ENCODE measurements at regions not wholly inside any gene's neighbourhood (a gene's known extent, or its start where the extent isn't known, plus 50 kb on each side); places are given as distances from the start of the nearest gene placed in this dataset.

GRCh38 chr7:85456254-85456653, 269.4 kb upstream of the SEMA3D start:
- intact Hi-C loops (cut with DNase I; ENCODE audit: low total_unique reads) = no loop called here
- Histone ChIP-seq H3K4me1 (no peaks in the 10 kb centered on the region), H3K9me3 (no peaks in the 10 kb centered on the region), H3K4me3 (no peak overlapping the region), H3K27me3 (no peaks in the 10 kb centered on the region), H3K36me3 (no peaks in the 10 kb centered on the region), H3K27ac (no peak overlapping the region)
- TF ChIP-seq POLR2A (IDR thresholded peaks at IDR 0.05) (no peak), CTCF (IDR thresholded peaks at IDR 0.05) (no peak), EP300 (IDR thresholded peaks at IDR 0.05) (no peak), POLR2AphosphoS5 (IDR thresholded peaks at IDR 0.05) (no peak)
- 65 to 84% (median 77%) methylated on average over 1 of the region's 1 CpG for WGBS, 5 donors
- no peak for DNase-seq

- H3K9me3 ChIP-seq = no peaks in the 10 kb centered on the region
- peak in 1 of 2 donors; percentile 33 for DNase-seq
- no peaks in the 10 kb centered on the region for H3K4me1 ChIP-seq
- no peak for TF ChIP-seq EP300 (IDR thresholded peaks at IDR 0.05)
- TF ChIP-seq CTCF (IDR thresholded peaks at IDR 0.05) = no peak
- TF ChIP-seq POLR2A (IDR thresholded peaks at IDR 0.05) = no peak
- no peak for TF ChIP-seq POLR2AphosphoS5 (IDR thresholded peaks at IDR 0.05)
- no peak overlapping the region for H3K27ac ChIP-seq
- no peaks in the 10 kb centered on the region for H3K36me3 ChIP-seq
- intact Hi-C loops (cut with DNase I; ENCODE audit: low total_unique reads) = no loop called here
- no peak overlapping the region for H3K4me3 ChIP-seq
- H3K27me3 ChIP-seq = no peaks in the 10 kb centered on the region
Measured at GRCh38 chr7:85454904-85455303, 268.0 kb upstream of the SEMA3D start.

GRCh38 chr7:85452674-85453073, 265.8 kb upstream of the SEMA3D start:
- peak in 1 of 2 donors; percentile 59 for DNase-seq
- intact Hi-C loops (cut with DNase I; ENCODE audit: low total_unique reads) = no loop called here
- H3K36me3 ChIP-seq = no peaks in the 10 kb centered on the region
- H3K4me3 ChIP-seq = no peak overlapping the region
- no peak overlapping the region for H3K27ac ChIP-seq
- TF ChIP-seq POLR2AphosphoS5 (IDR thresholded peaks at IDR 0.05) (no peak), CTCF (IDR thresholded peaks at IDR 0.05) (no peak), EP300 (IDR thresholded peaks at IDR 0.05) (no peak)
- H3K27me3 ChIP-seq = no peaks in the 10 kb centered on the region
- H3K4me1 ChIP-seq = no peaks in the 10 kb centered on the region
- no peaks in the 10 kb centered on the region for H3K9me3 ChIP-seq

- H3K9me3 ChIP-seq = no peaks in the 10 kb centered on the region
- WGBS, 5 donors = 84 to 90% (median 87%) methylated on average over 3 of the region's 3 CpGs
- no peaks in the 10 kb centered on the region for H3K27me3 ChIP-seq
- H3K4me3 ChIP-seq = no peak overlapping the region
- H3K36me3 ChIP-seq = no peaks in the 10 kb centered on the region
- TF ChIP-seq EP300 (IDR thresholded peaks at IDR 0.05) = no peak
- no peak for TF ChIP-seq POLR2AphosphoS5 (IDR thresholded peaks at IDR 0.05)
- TF ChIP-seq CTCF (IDR thresholded peaks at IDR 0.05) = no peak
- TF ChIP-seq POLR2A (IDR thresholded peaks at IDR 0.05) = no peak
- intact Hi-C loops (cut with DNase I; ENCODE audit: low total_unique reads) = no loop called here
- H3K27ac ChIP-seq = no peak overlapping the region
- no peak for DNase-seq
- H3K4me1 ChIP-seq = no peaks in the 10 kb centered on the region
Measured at GRCh38 chr7:85449478-85449877, 262.6 kb upstream of the SEMA3D start.

- TF ChIP-seq CTCF (IDR thresholded peaks at IDR 0.05) (no peak), EP300 (IDR thresholded peaks at IDR 0.05) (no peak), POLR2A (IDR thresholded peaks at IDR 0.05) (no peak), POLR2AphosphoS5 (IDR thresholded peaks at IDR 0.05) (no peak)
- DNase-seq = no peak
- H3K27me3 ChIP-seq = no peaks in the 10 kb centered on the region
- H3K4me3 ChIP-seq = no peak overlapping the region
- H3K4me1 ChIP-seq = no peaks in the 10 kb centered on the region
- no peaks in the 10 kb centered on the region for H3K36me3 ChIP-seq
- no peaks in the 10 kb centered on the region for H3K9me3 ChIP-seq
- intact Hi-C loops (cut with DNase I; ENCODE audit: low total_unique reads) = no loop called here
- H3K27ac ChIP-seq = no peak overlapping the region
- WGBS, 5 donors = 71 to 85% (median 78%) methylated on average over 1 of the region's 1 CpG
Measured at GRCh38 chr7:85447004-85447403, 260.1 kb upstream of the SEMA3D start.
